Smooth muscle cell (in vitro differentiated cells): ENCODE measurements at regions not wholly inside any gene's neighbourhood (a gene's known extent, or its start where the extent isn't known, plus 50 kb on each side); places are given as distances from the start of the nearest gene placed in this dataset.

Experiments
- DNase-seq: peaks from one replicate; lab custom pipeline; 2025; ENCODE audit not compliant: unreplicated experiment; lab: John Stamatoyannopoulos, UW
- H2AFZ ChIP-seq: fragments of 200-600 bp; sonication (generic); 2 replicates; pipeline ENCODE4 v1.6.0; 2016; ENCODE audit warnings: antibody characterized with exemption, low read depth, mild to moderate bottlenecking
- H3F3A ChIP-seq: fragments of 200-600 bp; sonication (generic); 2 replicates; pipeline ENCODE4 v1.6.0; 2017; ENCODE audit warnings: antibody characterized with exemption, low read depth
- H3K27ac ChIP-seq: fragments of 200-600 bp; sonication (generic); 2 replicates; pipeline ENCODE4 v1.5.1; 2016; ENCODE audit warnings: low read depth, mild to moderate bottlenecking
- H3K27me3 ChIP-seq: fragments of 200-600 bp; sonication (generic); 2 replicates; pipeline ENCODE4 v1.6.1; 2016; ENCODE audit warnings: low read depth, mild to moderate bottlenecking
- H3K36me3 ChIP-seq: fragments of 200-600 bp; sonication (generic); 2 replicates; pipeline ENCODE4 v1.5.1; 2016; ENCODE audit warnings: low read depth
- H3K4me1 ChIP-seq: fragments of 200-600 bp; sonication (generic); 2 replicates; pipeline ENCODE4 v1.5.1; 2016; ENCODE audit warnings: low read depth
- H3K4me2 ChIP-seq: fragments of 200-600 bp; sonication (generic); 2 replicates; pipeline ENCODE4 v1.6.0; 2016; ENCODE audit warnings: mild to moderate bottlenecking
- H3K4me3 ChIP-seq: fragments of 200-600 bp; sonication (generic); 2 replicates; pipeline ENCODE4 v1.5.1; 2016; ENCODE audit warnings: mild to moderate bottlenecking
- H3K79me2 ChIP-seq: fragments of 200-600 bp; sonication (generic); 2 replicates; pipeline ENCODE4 v1.6.0; 2016; ENCODE audit warnings: low read depth, mild to moderate bottlenecking
- H3K9ac ChIP-seq: fragments of 200-600 bp; sonication (generic); 2 replicates; pipeline ENCODE4 v1.6.0; 2016; ENCODE audit warnings: low read depth
- H3K9me3 ChIP-seq: fragments of 200-600 bp; sonication (generic); replicated peaks from 2 replicates; pipeline ENCODE4 v1.5.1; 2016; ENCODE audit warnings: low read depth
- H4K20me1 ChIP-seq: fragments of 200-600 bp; sonication (generic); 2 replicates; pipeline ENCODE4 v1.6.0; 2016; ENCODE audit warnings: low read depth
- CTCF ChIP-seq: fragments of 200-600 bp; sonication (generic); IDR thresholded peaks from 2 replicates; pipeline ENCODE4 v1.5.1; 2017; ENCODE audit warnings: borderline replicate concordance, mild to moderate bottlenecking, antibody characterized with exemption; ENCODE audit not compliant: insufficient read depth, poor library complexity, severe bottlenecking
- WGBS: methylation state at CpG from one replicate; pipeline ENCODE4 v1.1.7; 2016; ENCODE audit warnings: low lambda C conversion rate; 5-methylcytosine and 5-hydroxymethylcytosine counted together

GRCh38 chr3:27010834-27011233 is 358.3 kb downstream of the NEK10 start:
- Histone ChIP-seq H3K4me2 (no peak overlapping the region), H3K4me3 (no peak overlapping the region), H2AFZ (no peak overlapping the region), H3K9me3 (no peaks in the 10 kb centered on the region), H4K20me1 (no peaks in the 10 kb centered on the region), H3K36me3 (no peaks in the 10 kb centered on the region), H3K4me1 (no peaks in the 10 kb centered on the region), H3K27ac (no peak overlapping the region), H3K79me2 (no peaks in the 10 kb centered on the region), H3F3A (no peaks in the 10 kb centered on the region), H3K27me3 (no peaks in the 10 kb centered on the region), H3K9ac (no peak overlapping the region)
- DNase-seq = no peak
- WGBS = 78% methylated on average over 1 of the region's 1 CpG
- no peak for TF ChIP-seq CTCF

- no peak overlapping the region for H3K27ac ChIP-seq
- no peaks in the 10 kb centered on the region for H3K4me1 ChIP-seq
- no peak overlapping the region for H3K4me2 ChIP-seq
- no peak for TF ChIP-seq CTCF
- no peak for DNase-seq
- H3K9me3 ChIP-seq = no peaks in the 10 kb centered on the region
- H2AFZ ChIP-seq = no peak overlapping the region
- 60% methylated on average over 5 of the region's 5 CpGs for WGBS
- no peaks in the 10 kb centered on the region for H3K79me2 ChIP-seq
- H3K27me3 ChIP-seq = no peaks in the 10 kb centered on the region
- no peaks in the 10 kb centered on the region for H3F3A ChIP-seq
- no peaks in the 10 kb centered on the region for H4K20me1 ChIP-seq
- H3K9ac ChIP-seq = no peak overlapping the region
- no peak overlapping the region for H3K4me3 ChIP-seq
- H3K36me3 ChIP-seq = no peaks in the 10 kb centered on the region
These were observed 347.0 kb downstream of the NEK10 start for GRCh38 chr3:27022096-27022761.

GRCh38 chr3:27024493-27024892 is 344.7 kb downstream of the NEK10 start:
- Histone ChIP-seq H4K20me1 (no peaks in the 10 kb centered on the region), H3K4me2 (no peak overlapping the region), H3K27ac (no peak overlapping the region), H3F3A (no peaks in the 10 kb centered on the region), H3K9ac (no peak overlapping the region), H3K79me2 (no peaks in the 10 kb centered on the region), H3K9me3 (no peaks in the 10 kb centered on the region), H3K4me1 (no peaks in the 10 kb centered on the region), H3K27me3 (no peaks in the 10 kb centered on the region), H2AFZ (no peak overlapping the region), H3K36me3 (no peaks in the 10 kb centered on the region), H3K4me3 (no peak overlapping the region)
- WGBS = 32% methylated on average over 1 of the region's 1 CpG
- no peak for TF ChIP-seq CTCF
- DNase-seq = no peak

- Histone ChIP-seq H3F3A (no peaks in the 10 kb centered on the region), H3K4me2 (no peak overlapping the region), H3K36me3 (no peaks in the 10 kb centered on the region), H4K20me1 (no peaks in the 10 kb centered on the region), H3K4me1 (no peaks in the 10 kb centered on the region), H3K79me2 (no peaks in the 10 kb centered on the region), H3K9ac (no peak overlapping the region), H3K27ac (no peak overlapping the region), H3K27me3 (no peaks in the 10 kb centered on the region), H3K4me3 (no peak overlapping the region), H2AFZ (no peak overlapping the region), H3K9me3 (no peaks in the 10 kb centered on the region)
- TF ChIP-seq CTCF = no peak
- 60% methylated on average over 2 of the region's 2 CpGs for WGBS
- DNase-seq = no peak
These were observed 343.5 kb downstream of the NEK10 start for GRCh38 chr3:27025718-27026117.
